Inflammatory macrophage (primary cell): ENCODE measurements at regions not wholly inside any gene's neighbourhood (a gene's known extent, or its start where the extent isn't known, plus 50 kb on each side); places are given as distances from the start of the nearest gene placed in this dataset.
A peak's percentile ranks its signal among the peaks of the same experiment; 100 is the strongest.

Experiments
- DNase-seq, 2 donors: peaks; one replicate each; pipeline ENCODE4 v3.0.0-alpha.2; 2020 to 2022

DNA sequence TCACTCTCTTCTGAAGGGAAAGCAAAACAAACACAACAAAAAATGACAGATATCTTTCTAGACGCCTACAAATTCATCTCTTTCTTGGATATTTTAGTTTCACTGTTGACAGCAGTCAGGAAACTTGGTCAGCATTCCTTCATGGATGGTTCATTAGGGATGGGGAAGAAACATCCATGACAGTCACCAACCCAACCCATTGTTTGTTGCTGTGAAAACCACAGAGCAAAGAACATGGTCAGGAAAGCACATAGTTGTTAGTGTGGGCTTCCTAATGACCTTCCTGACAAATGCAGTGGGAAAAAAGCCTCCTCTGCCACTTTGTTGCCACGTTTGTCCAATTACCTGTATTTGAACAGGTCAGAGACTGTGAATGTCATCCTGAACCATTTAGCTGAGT lies 139.8 kb upstream of the SNX19 start:
- DNase-seq, result no peak

DNA sequence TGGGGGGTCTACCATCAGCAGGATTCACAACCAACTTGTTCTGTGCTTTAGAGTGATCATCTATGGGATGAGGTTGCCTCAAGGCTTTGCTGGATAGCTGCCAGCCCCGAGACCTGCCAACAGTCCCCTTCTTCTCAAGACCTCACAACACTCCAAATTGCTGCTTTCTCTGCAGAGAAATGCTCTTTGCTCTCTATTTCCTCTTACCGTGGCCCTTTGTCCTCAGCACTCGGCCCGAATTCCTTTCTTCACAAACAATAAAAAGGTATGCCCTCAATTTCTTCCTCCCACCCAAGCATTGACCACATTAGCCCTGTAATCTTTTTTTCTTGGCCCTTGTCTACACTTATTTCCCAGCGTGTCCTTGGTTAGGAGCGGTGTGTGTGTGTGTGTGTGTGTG lies 147.4 kb upstream of the SNX19 start:
- DNase-seq, result no peak

DNA sequence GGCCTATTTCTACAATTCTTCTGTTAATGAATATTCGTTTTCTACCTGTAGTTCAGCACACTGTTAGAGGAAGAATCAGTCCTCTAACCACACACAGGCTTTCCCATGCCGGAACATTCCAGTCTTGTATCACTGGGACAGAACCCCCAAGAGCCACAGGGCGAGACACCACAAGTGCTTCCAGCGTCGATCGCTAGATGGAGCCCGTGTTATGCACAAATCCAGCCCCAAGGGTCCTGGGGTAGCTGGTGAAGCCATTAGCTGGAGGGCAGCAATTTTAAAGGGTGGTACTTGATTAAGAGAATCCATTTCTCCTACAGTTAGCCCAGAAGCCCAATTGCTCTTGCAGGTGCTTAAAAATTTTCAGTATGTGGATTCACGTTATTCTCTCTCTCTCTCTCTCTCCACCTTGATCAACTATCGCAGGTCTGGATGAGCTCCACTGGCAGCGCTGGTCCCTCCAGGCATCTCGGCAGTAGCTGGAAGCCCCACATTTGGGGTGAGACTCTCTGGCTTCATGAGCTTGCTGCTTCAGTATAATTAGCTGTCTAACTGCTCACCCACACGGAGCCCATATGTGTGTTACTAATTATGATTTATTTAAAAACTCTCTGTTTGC lies 148.2 kb upstream of the SNX19 start:
- peak in 1 of 2 donors; percentile 29 for DNase-seq

DNA sequence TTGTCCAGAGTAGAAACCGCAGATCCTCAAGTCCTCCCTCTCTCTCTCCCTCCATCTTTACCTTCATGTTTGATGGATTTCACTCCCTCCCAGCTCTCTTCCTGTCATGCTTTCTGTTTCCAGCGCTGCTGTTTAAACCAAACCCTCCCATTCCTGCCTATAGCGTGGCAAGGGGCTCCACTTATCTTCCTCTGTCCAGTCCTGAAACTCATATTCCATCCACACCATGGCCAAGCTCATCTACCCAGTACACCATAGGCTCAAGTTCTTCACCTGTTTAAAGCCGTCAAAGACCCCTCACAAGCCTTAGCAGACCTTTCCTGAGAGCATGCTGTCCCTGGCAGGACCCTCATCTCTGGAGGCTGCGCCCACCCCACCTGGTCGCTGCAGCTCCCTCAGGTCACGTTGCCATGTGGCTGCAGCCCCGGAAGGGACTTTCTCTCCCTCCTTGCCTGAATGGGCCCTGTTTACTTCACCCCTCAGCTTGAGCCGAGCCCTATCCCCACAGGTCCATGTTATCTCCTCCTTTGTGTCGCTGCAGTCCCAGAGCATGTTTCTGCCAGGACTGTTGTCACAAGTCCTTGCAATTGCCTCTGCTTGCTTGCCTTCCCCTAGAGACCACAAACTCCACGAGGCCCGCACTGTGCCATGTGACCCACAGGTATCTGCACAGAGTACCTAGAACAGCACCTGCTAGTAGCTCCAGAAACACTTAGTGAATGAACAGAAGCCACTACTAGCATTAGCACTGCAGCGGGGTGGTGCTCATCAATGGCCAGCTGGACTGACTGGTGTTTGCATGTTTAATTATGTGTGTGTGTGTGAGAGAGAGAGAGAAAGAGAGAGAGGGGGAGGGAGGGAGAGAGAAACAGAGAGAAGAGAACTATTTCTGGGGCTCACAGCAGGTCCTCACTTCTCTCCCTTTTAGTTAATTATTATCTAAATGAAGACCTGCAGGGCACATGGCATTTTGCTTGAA lies 149.4 kb upstream of the SNX19 start:
- no peak for DNase-seq

DNA sequence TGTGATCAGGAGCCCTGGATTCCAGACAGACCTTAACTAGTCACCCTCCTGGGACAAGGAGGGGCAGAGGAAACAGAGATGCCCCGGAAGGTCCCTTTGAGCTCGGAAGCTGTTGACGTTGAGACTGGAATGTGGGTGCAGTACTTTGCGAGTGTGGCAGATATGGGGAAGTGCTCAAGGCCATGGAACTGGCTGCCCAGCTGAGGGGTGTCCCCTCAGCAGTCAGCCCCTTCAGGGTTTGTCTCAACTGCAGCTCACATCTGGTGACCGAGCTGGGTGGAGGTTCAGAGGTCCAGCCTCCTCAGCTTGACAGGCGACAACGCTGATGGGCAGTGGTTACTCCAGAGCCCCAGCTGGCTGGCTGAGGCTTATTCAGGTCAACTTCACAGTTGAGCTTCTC lies 150.3 kb upstream of the SNX19 start:
- DNase-seq, result no peak

DNA sequence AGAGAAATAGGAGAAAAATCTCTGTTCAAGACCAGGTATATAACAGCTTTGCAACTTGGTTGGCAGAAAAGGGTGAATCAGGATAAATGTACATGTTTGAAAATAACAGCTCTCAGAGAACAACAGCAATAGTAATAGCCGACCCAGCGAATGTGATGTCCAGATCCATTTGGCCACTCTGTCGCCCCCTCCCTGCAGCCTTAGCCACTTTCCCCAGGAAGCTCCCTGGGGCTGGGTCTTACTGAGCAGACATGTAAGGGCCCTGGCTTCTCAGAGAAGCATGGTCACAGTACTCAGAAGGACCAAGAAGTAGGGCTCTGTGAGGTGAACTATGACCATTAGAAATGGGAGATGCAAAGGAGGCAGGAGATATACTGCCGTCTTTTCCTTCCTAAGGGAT lies 154.1 kb upstream of the SNX19 start:
- DNase-seq, result no peak

DNA sequence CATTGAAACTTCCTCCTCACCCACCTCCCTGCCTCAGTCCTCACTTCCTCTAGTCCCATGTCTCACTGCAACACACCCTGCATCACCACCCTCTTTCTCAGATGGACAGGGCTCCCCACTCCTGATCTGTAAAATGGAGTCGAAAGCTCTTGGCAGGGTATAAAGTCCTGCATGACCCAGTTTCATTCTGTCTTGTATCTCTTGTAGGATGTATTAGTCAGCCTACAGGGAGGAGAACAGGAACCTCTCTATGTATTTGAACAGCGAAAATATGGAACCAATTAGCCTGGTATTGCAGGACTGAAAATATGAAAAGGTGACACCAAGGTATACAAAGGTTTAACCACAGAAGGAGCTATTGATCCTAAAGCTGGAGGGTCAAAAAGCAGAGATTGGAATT lies 156.9 kb upstream of the SNX19 start:
- DNase-seq, result no peak

DNA sequence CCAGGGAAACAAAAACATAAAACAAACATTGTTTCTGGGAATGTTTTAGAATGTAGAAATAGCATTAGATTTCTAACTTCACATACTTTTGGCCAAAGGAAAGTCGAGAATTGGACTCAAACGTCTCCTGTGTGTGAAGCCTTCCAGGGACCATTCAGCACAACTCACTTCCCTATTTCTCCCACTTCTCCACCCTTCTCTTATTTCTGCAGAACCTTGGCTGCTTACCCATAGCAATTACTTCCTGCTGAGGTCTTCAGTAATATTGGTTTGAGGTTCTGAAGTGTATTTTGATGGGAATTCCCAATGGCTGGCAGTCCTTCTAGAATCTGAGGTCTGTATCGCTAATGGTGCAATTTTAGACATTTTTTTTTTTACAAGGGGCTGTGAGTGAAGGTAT lies 158.3 kb upstream of the SNX19 start:
- no peak for DNase-seq

DNA sequence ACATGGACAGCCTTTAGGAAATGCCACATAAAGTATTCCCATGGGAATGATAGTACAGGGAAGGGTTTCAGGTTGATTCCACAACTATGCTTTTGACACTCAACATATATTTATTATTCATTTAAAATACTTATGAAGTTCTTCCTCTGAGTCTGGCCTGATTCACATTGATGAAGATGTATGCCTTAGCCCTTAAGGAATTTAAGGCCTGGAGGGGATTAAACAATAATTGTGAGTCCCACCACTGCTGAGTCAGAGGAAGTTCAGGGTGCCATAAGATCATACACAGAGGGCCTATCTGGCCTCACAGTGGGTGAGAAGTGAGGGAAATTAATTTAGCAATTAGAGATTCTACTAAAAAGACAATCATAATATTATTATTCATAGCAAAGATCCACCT lies 161.1 kb upstream of the SNX19 start:
- no peak for DNase-seq

DNA sequence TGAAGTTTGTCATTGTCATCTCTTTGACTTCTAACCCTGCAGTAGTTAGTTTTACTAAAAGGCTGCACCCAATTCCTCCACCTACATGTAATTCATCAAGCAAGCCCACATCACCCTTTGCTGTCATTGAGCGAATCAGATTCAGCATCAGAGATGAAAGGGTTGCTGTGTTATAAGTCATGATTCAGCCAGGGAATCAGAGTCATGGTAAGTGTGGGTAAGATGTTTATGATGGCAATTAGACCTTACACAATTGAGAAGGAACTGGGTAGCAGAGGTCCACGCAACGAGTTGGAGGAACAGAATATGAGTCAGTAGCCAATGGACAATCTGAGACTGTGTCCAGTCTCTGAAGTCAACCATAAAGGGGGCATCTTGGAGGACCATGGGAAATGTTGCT lies 162.8 kb upstream of the SNX19 start:
- no peak for DNase-seq

DNA sequence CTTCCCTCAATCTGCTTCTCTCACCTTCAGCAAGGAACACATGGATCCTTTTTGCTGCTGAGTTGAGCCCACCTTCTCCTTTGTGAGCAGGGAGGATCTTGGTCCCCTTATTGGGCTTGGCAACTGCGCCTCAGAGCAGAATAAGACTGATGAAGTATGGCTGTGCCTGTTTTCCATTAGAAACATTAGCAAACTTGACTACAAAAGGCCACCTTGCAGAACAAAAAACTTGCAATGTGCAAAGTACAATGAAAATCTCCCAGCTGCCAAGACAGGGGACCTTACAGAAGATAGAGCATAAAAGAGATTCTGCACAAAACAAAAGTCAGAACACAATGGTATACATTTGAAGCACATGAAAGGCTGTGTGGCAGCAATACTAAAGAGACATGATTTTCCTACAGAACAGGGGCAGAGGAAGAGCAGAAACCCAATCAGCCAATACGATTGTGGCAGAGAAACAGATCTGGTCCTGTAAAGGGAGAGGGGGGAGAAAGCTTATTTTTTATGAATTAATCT lies 173.5 kb upstream of the SNX19 start:
- DNase-seq, result no peak

DNA sequence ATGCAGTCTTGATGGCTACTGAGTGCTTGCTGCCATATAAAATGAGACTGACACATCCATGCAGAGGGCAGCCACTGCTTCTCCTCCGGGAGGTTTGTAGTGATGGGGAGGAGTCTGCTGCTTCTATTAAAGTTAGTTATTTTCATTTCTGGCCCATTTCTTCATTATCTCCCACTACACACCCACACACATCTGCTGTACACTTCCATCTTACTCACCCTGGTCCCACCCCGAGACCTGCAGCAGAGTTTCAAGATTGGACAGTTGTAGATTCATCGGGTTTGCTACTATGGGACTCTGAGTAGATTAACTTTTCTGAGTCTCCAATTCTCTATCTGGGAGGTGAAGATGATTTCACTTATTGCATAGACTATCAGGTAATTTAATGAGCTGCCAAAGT lies 176.2 kb upstream of the SNX19 start:
- no peak for DNase-seq

DNA sequence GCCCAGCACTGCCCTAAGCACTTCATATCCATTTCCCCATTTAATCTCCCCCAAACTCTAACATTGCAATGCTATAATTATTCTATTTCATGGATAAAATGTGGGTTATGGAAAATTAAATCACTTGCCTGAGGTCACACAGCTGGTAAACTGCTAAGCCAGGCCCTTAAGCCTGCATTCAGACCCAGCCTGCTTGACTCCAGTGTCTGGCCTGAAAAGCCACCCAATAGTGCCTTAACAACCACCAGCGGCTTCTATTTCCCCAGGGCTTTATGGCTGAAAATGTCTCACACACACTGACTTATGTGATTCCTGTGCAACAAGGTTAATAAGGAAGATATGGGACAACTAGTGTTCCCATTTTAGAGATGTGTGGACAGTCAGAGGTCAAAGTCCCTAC lies 178.5 kb upstream of the SNX19 start:
- no peak for DNase-seq

DNA sequence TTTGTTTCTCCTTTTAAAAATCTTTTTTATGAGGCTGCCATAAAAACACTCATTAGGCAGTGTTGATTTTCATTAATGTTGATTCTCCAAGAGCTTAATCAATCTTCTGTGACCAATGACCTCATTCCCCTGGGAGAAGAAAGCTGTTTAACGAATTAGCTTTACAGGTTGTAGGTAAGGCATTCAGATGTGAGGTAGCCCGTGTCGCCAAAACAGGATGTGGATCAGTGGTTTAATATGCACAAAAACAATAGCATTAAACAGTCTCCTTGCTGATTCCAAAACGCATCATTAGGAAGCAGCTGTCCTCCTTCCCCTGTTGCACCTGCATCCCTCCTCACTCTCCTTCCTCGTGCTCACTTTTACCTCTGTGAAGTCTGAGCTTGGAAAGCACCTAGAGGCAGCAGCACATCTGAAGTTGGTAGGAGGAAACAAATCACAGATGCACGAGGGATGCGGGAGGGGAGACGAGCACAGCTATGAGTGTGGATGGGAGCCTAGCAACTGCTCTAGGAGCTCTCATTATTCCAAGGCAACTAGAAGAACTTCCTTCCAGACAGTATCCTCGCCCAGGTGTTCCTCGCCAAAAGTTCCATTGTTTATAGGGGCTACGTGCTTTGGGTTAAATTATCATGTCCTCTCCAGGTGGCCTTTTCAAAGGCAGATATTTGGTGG lies 179.4 kb upstream of the SNX19 start:
- DNase-seq, result no peak

DNA sequence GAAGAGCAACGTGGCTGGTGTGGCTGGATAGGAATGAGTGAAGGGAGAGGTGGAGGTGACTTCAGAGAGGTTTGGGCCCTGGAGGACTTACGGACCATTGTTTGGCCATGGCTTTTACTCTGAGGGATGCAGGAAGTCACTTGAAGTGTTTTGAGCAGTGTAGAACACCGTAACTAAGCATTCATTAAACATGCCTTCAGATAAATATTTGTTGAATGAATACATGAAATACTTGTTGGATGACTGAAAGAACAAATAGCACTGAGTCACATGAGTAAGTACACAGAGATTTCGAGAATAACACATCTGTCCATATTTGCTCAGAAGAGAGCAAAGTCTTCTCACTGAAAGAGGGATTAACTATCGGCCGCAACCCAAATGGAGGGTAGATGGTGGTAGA lies 182.7 kb upstream of the SNX19 start:
- no peak for DNase-seq

DNA sequence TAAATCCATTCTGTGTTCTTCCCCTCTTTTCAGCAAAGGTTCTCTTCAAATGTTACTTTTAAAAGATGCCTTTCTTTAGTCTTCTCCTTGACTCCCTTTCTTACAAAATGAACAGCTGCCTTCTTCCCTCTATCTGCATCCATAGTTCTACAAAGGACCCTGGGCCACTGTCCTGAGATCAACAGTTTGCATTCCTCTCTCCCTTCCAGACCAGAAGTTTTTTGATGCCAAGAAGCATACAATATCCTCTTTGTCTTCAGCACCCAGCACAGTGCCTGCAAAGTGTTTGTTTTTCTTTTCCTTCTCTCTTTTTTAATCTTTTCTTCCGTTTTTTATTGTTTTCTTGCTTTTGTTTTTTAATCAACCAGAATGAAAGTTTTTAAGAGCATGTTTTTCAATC lies 183.5 kb upstream of the SNX19 start:
- no peak for DNase-seq

DNA sequence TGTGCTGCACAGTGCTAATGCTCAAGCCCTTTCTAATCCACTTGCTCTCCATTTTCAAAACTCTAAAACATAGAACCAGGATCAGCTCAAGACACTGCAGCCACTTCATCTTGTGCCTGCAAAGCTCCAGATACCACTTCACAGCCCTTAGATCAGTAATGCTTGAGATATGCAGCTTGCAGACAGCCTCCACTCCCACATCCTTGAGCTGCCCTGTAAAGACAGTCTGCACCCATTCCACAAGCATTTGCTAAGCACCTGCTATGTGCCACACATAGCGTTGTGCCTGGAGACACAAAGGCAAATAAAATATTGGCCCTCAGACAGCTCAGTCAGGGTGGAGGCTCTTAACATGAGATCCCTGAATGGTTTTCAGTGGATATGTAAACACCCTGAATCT lies 192.5 kb upstream of the SNX19 start:
- DNase-seq, result no peak

DNA sequence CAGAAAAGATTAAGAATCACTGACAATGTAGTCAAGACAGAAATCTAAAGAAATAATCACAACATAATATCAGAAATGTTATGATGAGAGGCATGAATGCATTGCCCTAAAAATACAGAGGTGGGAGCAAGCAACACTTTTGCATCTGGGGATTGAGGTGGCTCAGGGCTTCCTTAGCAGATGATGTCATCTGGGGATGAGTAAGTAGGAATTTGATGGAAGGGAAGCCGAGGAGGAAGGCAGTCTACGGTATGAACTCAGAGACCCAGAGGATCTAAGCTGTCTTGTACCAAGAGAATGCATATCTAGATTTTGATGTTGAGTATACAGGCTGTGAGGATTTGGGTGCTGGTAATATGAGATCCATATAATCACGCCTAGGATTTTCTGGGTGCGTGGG lies 193.0 kb upstream of the SNX19 start:
- DNase-seq, result no peak

DNA sequence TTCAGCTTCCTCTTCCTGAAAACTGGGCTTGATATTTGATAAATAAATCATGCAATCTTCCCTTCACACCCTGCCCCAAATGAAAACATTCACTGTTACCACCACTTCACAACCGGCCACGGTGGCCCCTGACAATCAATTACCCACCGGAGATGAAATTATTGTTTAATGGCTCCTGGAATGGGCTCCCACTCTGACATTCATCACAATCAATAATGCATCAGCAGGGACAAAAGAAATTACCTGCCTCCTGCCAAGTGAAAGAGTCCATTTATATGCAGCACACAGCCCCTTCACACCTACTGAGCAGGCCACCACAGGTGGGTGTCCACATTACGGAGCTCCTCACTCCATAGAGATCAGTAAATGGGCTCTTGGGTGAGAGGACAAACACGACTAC lies 193.5 kb upstream of the SNX19 start:
- no peak for DNase-seq

DNA sequence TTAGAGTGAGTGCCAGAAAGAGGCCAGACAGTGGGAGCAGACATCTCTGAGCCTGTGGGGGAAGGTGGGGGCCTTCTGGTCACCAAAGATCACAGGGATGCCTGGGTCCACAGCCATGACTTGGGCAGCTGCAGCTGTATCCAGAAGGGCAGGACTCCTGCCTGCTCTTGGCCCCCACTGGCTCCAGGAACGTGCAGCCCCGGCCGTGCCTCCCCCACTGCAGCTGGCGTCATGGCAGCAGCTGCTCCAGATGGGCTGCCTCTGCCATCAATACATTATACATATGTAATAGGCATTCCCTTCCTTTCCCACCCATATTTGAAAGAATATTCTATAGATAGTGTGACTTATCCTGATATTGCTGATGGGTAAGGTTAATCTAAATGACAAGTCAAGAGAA lies 195.5 kb upstream of the SNX19 start:
- DNase-seq, result no peak

DNA sequence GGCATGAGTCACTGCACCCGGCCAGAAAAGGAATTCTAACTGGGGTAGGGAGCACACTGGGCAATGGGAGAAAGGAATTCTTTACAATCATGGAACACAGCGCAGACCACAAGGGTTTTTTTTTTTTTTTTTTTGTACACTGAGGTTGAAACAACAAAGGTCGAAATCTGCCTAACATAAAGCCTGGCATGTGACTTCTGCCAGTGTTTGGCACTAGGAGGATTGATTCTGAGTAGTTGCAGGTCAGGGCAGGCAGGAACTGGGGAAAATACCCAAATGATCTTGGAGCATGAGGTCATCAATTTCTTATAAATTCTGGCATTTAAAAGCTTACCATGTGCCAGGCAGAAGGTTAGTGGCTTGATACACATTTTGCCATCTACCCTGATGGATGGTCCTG lies 202.0 kb upstream of the SNX19 start:
- DNase-seq, result no peak

DNA sequence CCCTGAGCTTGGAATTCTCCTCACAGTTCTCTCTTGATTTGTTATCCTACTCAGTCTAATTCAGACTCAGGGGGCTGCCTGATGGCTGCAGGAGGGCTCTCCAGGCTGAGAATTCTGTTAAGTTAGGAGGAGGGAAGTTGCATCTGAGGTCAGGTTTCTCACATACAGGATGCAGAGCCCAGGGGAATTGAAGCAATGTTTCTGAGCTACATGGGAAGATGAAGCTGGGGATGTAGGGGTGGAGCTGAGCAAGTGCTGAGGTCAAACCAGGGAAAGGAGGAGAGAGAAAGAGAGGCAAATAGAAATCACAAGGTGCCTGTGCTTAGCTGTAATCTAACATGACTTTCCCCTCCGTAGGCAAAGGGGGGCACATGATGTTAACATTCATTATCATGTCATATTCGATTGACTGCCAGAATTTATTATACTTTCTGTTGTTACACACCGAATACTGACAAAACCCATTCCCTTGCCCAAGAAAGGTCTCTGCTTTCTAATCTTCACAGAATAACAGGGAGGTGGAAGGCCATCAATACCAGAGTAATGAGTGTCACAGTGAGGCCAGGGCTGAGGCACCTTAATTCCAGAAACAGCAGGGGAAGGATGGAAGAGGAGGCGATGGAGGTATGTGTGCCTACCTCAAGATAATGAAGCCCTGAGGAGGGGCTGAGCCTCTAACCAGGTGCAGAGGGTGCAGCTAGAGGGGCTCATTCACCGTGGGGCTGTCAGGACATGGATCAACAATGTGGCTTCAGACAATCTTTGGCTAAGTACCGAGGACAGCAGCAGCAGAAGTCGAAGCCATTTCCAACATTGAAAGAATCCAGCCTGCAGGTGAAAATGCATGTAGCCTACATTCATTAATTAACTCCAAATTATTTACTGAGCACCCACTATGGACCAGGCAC lies 205.4 kb upstream of the SNX19 start:
- no peak for DNase-seq

DNA sequence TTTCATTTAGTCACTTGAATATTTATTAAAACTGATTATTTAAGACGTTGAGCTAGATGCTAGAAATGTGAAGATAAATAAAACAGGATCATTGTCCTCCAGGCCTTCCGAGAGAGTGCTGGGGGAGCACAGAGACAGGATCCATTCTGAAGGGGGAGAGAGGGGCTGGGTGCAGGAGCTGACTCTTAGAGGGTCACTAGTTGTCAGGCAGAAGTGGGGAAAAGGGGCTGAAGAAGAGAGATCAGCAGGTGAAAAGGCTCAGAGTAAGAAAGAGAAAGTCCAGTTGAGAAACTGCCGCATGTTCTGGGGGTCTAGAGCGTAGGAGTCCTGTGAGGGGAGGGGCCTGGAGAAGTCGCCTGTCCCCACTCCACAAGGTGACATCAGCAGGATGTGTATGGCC lies 206.2 kb upstream of the SNX19 start:
- no peak for DNase-seq
